Lower lobe of right lung (tissue), 2 donors: ENCODE measurements at regions not wholly inside any gene's neighbourhood (a gene's known extent, or its start where the extent isn't known, plus 50 kb on each side); places are given as distances from the start of the nearest gene placed in this dataset.

Source experiments
- ATAC-seq, 2 donors: fragments of 200-7000 bp; cut with Tn5 transposase; one replicate each; pipeline ENCODE4 v1.9.1; 2020 to 2022; ENCODE audit warnings: mild to moderate bottlenecking in 2 of 2, moderate library complexity in 2 of 2
- DNase-seq: peaks from one replicate; pipeline ENCODE4 v3.0.0-alpha.2; 2020
- H3K27ac ChIP-seq: fragments of 200-600 bp; one replicate; pipeline ENCODE4 v1.8.0; 2022
- H3K27me3 ChIP-seq: fragments of 200-600 bp; one replicate; pipeline ENCODE4 v1.8.0; 2022; ENCODE audit warnings: low read depth
- H3K36me3 ChIP-seq: fragments of 200-600 bp; one replicate; pipeline ENCODE4 v1.8.0; 2022; ENCODE audit warnings: mild to moderate bottlenecking
- H3K4me1 ChIP-seq: fragments of 200-600 bp; one replicate; pipeline ENCODE4 v1.8.0; 2022
- H3K4me3 ChIP-seq: fragments of 200-600 bp; one replicate; pipeline ENCODE4 v1.8.0; 2022; ENCODE audit warnings: mild to moderate bottlenecking
- H3K9me3 ChIP-seq: fragments of 200-600 bp; one replicate; pipeline ENCODE4 v1.8.0; 2022
- CTCF ChIP-seq: fragments of 200-600 bp; IDR thresholded peaks from one replicate; pipeline ENCODE4 v1.8.0; 2022; ENCODE audit warnings: antibody characterized with exemption, mild to moderate bottlenecking
- intact Hi-C: fragments of 100-400 bp; cut with DNase I; formaldehyde crosslinking; loops from one replicate; pipeline ENCODE4 v1.11.0; 2022
- donor health status: DM: no; HTN: yes; CAD: no; lungs with severe emphysema.

GRCh38 chr15:101120987-101121386, 130.9 kb downstream of the CHSY1 start:
- H3K4me1 ChIP-seq, result peaks cover 51% of the 10 kb centered on the region
- peak in 1 of 2 donors; percentile 8 for ATAC-seq
- H3K27ac ChIP-seq, result peak overlapping the region; percentile 82
- no peaks in the 10 kb centered on the region for H3K36me3 ChIP-seq
- intact Hi-C loops, result no loop called here
- H3K27me3 ChIP-seq, result no peaks in the 10 kb centered on the region
- H3K9me3 ChIP-seq, result no peaks in the 10 kb centered on the region
- no peak for DNase-seq
- peak overlapping the region; percentile 49 for H3K4me3 ChIP-seq
- no peak for TF ChIP-seq CTCF

- DNase-seq (no peak), ATAC-seq (no peak)
- peaks cover 51% of the 10 kb centered on the region for H3K4me1 ChIP-seq
- intact Hi-C loops, result no loop called here
- H3K4me3 ChIP-seq, result no peak overlapping the region
- no peak overlapping the region for H3K27ac ChIP-seq
- H3K27me3 ChIP-seq, result no peaks in the 10 kb centered on the region
- H3K9me3 ChIP-seq, result no peaks in the 10 kb centered on the region
- H3K36me3 ChIP-seq, result no peaks in the 10 kb centered on the region
- TF ChIP-seq CTCF, result no peak
Observed at GRCh38 chr15:101120473-101120872, 131.4 kb downstream of the CHSY1 start.
